GM23338 (cell line): ENCODE measurements at regions not wholly inside any gene's neighbourhood (a gene's known extent, or its start where the extent isn't known, plus 50 kb on each side); places are given as distances from the start of the nearest gene placed in this dataset.
A peak's percentile ranks its signal among the peaks of the same experiment; 100 is the strongest.

Experiments used
- ATAC-seq: fragments of 200-7000 bp; cut with Tn5 transposase; 3 replicates; pipeline ENCODE4 v1.9.1; 2020
- DNase-seq: peaks from one replicate; pipeline ENCODE4 v3.0.0-alpha.2; 2015; ENCODE audit warnings: low spot score
- H2AFZ ChIP-seq: fragments of 200-600 bp; sonication (generic); 2 replicates; pipeline ENCODE4 v1.8.0; 2016; ENCODE audit warnings: antibody characterized with exemption, mild to moderate bottlenecking, moderate library complexity
- H3F3A ChIP-seq: fragments of 200-600 bp; sonication (generic); replicated peaks from 2 replicates; pipeline ENCODE4 v1.8.0; 2017; ENCODE audit warnings: antibody characterized with exemption, mixed run types, low read depth
- H3K27ac ChIP-seq: fragments of 200-600 bp; sonication (generic); 2 replicates; pipeline ENCODE4 v1.6.1; 2016; ENCODE audit warnings: low read depth
- H3K27me3 ChIP-seq: fragments of 200-600 bp; sonication (generic); 2 replicates; pipeline ENCODE4 v1.8.0; 2016; ENCODE audit warnings: mild to moderate bottlenecking, mixed run types, moderate library complexity; ENCODE audit not compliant: insufficient read depth
- H3K36me3 ChIP-seq: fragments of 200-600 bp; sonication (generic); 2 replicates; pipeline ENCODE4 v1.8.0; 2016; ENCODE audit warnings: mild to moderate bottlenecking; ENCODE audit not compliant: insufficient read depth
- H3K4me1 ChIP-seq: fragments of 200-600 bp; sonication (generic); 2 replicates; pipeline ENCODE4 v1.8.0; 2016; ENCODE audit warnings: mild to moderate bottlenecking, moderate library complexity; ENCODE audit not compliant: insufficient read depth
- H3K4me2 ChIP-seq: fragments of 200-600 bp; sonication (generic); 2 replicates; pipeline ENCODE4 v1.7.1; 2017; ENCODE audit warnings: mixed run types
- H3K4me3 ChIP-seq: fragments of 200-600 bp; sonication (generic); 2 replicates; pipeline ENCODE4 v1.6.1; 2016; ENCODE audit warnings: mixed run types
- H3K79me2 ChIP-seq: fragments of 200-600 bp; sonication (generic); replicated peaks from 2 replicates; pipeline ENCODE4 v1.8.0; 2017; ENCODE audit warnings: mild to moderate bottlenecking; ENCODE audit not compliant: insufficient read depth
- H3K9me2 ChIP-seq: fragments of 200-600 bp; sonication (generic); 2 replicates; pipeline ENCODE4 v1.8.0; 2017; ENCODE audit not compliant: insufficient read depth
- H4K20me1 ChIP-seq: fragments of 200-600 bp; sonication (generic); replicated peaks from 2 replicates; pipeline ENCODE4 v1.8.0; 2017; ENCODE audit warnings: mild to moderate bottlenecking; ENCODE audit not compliant: insufficient read depth
- H3K27ac Mint-ChIP-seq: 2 replicates; pipeline ENCODE4 v1.8.0; 2020; ENCODE audit warnings: inconsistent platforms, mild to moderate bottlenecking, moderate library complexity, mixed read lengths
- H3K27me3 Mint-ChIP-seq: 3 replicates; pipeline ENCODE4 v1.8.0; 2022; ENCODE audit warnings: low read depth, mild to moderate bottlenecking, moderate library complexity, mixed read lengths, inconsistent platforms; ENCODE audit not compliant: insufficient read depth, poor library complexity
- H3K36me3 Mint-ChIP-seq: 3 replicates; pipeline ENCODE4 v1.8.0; 2021; ENCODE audit warnings: low read depth, mild to moderate bottlenecking, inconsistent platforms, moderate library complexity, mixed read lengths
- H3K4me1 Mint-ChIP-seq: 3 replicates; pipeline ENCODE4 v1.8.0; 2020; ENCODE audit warnings: mild to moderate bottlenecking, inconsistent platforms, mixed read lengths
- H3K4me3 Mint-ChIP-seq: 3 replicates; pipeline ENCODE4 v1.8.0; 2021; ENCODE audit warnings: moderate library complexity, mild to moderate bottlenecking, inconsistent platforms, mixed read lengths
- H3K9me3 Mint-ChIP-seq: 3 replicates; pipeline ENCODE4 v1.8.0; 2020; ENCODE audit warnings: moderate library complexity, mild to moderate bottlenecking, inconsistent platforms, mixed read lengths
- CREB1 ChIP-seq: fragments of 250-450 bp; sonication (Bioruptor Pico); IDR thresholded peaks from 2 replicates; pipeline ENCODE4 v1.5.0; 2020; ENCODE audit warnings: low read depth, mild to moderate bottlenecking, moderate library complexity
- JUNB ChIP-seq: IDR thresholded peaks from one replicate; pipeline ENCODE4 v1.6.1; 2016; ENCODE audit warnings: antibody characterized with exemption; ENCODE audit not compliant: unreplicated experiment
- NANOG ChIP-seq: IDR thresholded peaks from 2 replicates; pipeline ENCODE4 v1.6.1; 2016; ENCODE audit warnings: antibody characterized with exemption, borderline replicate concordance
- POLR2AphosphoS5 ChIP-seq: IDR thresholded peaks from 2 replicates; pipeline ENCODE4 v1.6.1; 2016; ENCODE audit warnings: antibody characterized with exemption, low read depth
- STAT1 ChIP-seq: IDR thresholded peaks from one replicate; pipeline ENCODE4 v1.6.1; 2016; ENCODE audit warnings: antibody characterized with exemption; ENCODE audit not compliant: unreplicated experiment
- ZNF114 ChIP-seq: fragments of 250-450 bp; sonication (Bioruptor Pico); IDR thresholded peaks from 2 replicates; pipeline ENCODE4 v1.5.0; 2020; ENCODE audit warnings: mild to moderate bottlenecking, moderate library complexity
- TF ChIP-seq, protein P1 (sequence below), 2 experiments: fragments of 200-600 bp in 1 of 2; sonication (generic) in 1 of 2; conservative IDR thresholded peaks; 2 replicates each; pipeline versions ENCODE4 v1.5.1 to v1.6.1; 2016 to 2017; ENCODE audit warnings: antibody characterized with exemption in 2 of 2, low read depth in 2 of 2, mild to moderate bottlenecking in 2 of 2, moderate library complexity in 1 of 2
- TF ChIP-seq, protein P2 (sequence below): IDR thresholded peaks from one replicate; pipeline ENCODE4 v1.6.1; 2018; ENCODE audit warnings: antibody characterized with exemption; ENCODE audit not compliant: unreplicated experiment

DNA sequence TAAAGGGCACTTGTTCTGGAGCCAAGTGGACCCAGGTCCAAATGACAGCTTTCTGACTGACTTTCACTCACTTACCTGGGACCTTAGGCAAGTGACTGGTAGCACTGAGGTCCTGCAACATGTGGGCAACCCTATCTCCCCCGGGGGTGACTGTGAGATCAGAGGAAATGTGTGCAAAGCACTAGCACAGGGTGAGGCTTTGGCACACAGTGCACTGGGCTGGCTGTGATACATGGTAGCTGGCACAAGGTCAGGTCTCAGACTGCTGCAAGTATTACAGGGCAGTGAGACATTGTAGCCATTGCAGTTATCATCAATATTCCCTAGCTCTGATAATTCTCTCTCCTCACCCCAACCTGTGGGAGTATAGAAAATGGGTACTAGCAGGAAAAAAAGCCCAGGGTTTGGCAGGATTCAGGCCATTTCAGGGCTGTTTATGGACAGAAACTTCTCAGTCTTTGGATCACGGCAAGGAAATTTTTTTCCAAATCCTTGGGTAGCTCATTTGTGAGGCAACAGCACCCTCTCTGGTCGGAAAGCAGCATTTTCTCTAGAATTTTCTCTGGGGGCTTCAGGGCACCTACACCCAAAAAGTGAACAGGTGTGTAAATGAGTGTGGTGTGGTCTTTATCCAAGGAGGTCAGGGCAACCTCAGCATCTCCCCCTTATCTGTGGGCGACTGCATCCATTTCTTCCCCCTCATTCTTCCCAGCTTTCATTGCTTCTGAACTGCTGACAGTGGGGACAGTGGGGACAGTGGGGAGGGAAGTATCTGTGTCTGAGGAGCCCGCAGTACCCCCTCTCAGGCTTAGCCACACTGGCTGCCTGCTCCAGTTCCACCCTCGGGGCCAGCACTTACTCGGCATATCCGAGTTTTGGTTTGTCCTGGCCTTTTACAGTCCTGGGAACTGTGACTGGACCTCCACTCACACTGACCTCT is 148.7 kb upstream of the PHACTR3 start:
- H3K4me2 ChIP-seq: no peak overlapping the region
- H3K9me2 ChIP-seq: no peaks in the 10 kb centered on the region; the same call in 1 of the 2 replicates
- no peaks in the 10 kb centered on the region for H3K27me3 ChIP-seq
- H4K20me1 ChIP-seq: no peaks in the 10 kb centered on the region
- DNase-seq: peak; percentile 68
- Mint-ChIP-seq H3K27ac (no peak overlapping the region), H3K27me3 (peaks cover 10% of the 10 kb centered on the region), H3K36me3 (no peaks in the 10 kb centered on the region), H3K4me3 (no peak overlapping the region), H3K9me3 (no peaks in the 10 kb centered on the region), H3K4me1 (peaks cover 18% of the 10 kb centered on the region)
- H3K4me3 ChIP-seq: no peak overlapping the region
- no peaks in the 10 kb centered on the region for H3F3A ChIP-seq
- H3K4me1 ChIP-seq: peaks cover 5% of the 10 kb centered on the region; the same call in 1 of the 2 replicates
- H3K36me3 ChIP-seq: no peaks in the 10 kb centered on the region
- TF ChIP-seq ZNF114: no peak
- TF ChIP-seq, protein P1, sequence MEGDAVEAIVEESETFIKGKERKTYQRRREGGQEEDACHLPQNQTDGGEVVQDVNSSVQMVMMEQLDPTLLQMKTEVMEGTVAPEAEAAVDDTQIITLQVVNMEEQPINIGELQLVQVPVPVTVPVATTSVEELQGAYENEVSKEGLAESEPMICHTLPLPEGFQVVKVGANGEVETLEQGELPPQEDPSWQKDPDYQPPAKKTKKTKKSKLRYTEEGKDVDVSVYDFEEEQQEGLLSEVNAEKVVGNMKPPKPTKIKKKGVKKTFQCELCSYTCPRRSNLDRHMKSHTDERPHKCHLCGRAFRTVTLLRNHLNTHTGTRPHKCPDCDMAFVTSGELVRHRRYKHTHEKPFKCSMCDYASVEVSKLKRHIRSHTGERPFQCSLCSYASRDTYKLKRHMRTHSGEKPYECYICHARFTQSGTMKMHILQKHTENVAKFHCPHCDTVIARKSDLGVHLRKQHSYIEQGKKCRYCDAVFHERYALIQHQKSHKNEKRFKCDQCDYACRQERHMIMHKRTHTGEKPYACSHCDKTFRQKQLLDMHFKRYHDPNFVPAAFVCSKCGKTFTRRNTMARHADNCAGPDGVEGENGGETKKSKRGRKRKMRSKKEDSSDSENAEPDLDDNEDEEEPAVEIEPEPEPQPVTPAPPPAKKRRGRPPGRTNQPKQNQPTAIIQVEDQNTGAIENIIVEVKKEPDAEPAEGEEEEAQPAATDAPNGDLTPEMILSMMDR (conservative IDR thresholded peaks at IDR 0.05; ENCODE audit: low read depth in 2 of 2): peak; percentile 68 to 69
- no peaks in the 10 kb centered on the region for H3K79me2 ChIP-seq
- H2AFZ ChIP-seq: peak overlapping the region; percentile 35; the same call in 1 of the 2 replicates
- no peak overlapping the region for H3K27ac ChIP-seq
- peak; percentile 59 for ATAC-seq

DNA sequence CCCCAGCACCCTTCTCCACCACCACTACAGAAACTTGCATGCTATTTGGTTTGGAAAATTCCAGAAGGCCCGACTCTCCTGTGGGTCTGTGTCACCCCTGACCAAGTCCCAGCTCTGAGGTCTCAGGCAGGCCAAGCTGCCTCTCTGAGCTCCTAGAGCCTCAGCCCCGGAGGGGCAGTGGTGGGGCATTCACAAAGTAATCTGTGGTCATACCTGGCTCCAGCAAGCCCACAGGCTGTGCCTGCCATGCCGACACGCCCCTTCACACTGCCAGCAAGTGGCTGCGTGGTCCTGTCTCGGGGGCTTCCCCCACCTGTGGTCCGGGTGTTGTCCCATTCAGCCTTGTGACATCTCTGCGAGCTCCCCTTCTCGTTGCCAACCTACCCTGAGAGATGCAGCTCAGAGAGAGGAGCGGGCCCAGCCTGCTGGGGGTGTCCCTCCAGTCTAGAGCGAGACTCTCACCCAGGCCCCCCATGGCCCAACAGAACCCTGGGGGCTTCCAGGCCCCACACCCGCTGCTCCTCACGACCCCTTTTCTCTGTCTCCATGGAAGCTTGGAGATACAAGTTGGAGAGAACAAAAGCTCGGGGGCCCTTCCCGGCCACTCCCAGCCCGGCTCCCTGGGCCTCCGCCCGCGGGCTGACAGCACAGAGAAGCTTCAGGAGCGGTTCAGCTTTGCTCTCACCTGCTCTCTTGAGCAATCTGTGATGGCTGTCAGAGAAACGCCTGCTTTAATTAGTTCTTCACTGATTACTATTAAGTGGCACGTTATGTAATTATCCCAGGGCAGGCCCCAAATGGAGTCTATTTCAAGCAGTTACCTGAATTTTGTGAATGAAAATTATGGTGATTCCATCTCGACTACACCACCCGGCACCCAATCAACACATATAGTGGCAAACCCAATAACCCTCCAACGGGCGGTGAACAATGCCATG is 147.7 kb upstream of the PHACTR3 start:
- H3K4me1 Mint-ChIP-seq: peaks cover 19% of the 10 kb centered on the region
- no peaks in the 10 kb centered on the region for H3K9me3 Mint-ChIP-seq
- Histone ChIP-seq H3F3A (no peaks in the 10 kb centered on the region), H3K36me3 (no peaks in the 10 kb centered on the region), H4K20me1 (no peaks in the 10 kb centered on the region), H3K4me2 (no peak overlapping the region), H3K27me3 (no peaks in the 10 kb centered on the region), H3K9me2 (no peaks in the 10 kb centered on the region; the same call in 1 of the 2 replicates), H3K79me2 (no peaks in the 10 kb centered on the region), H3K4me3 (no peak overlapping the region), H2AFZ (no peak overlapping the region), H3K4me1 (peaks cover 5% of the 10 kb centered on the region; the same call in 1 of the 2 replicates), H3K27ac (no peak overlapping the region)
- H3K36me3 Mint-ChIP-seq: no peaks in the 10 kb centered on the region
- no peak for DNase-seq
- H3K27ac Mint-ChIP-seq: no peak overlapping the region
- ATAC-seq: no peak
- TF ChIP-seq, protein P1 (conservative IDR thresholded peaks at IDR 0.05; ENCODE audit: low read depth in 2 of 2): no peak
- TF ChIP-seq CREB1 (CRISPR knock-in tag) (no peak), NANOG (no peak), ZNF114 (no peak), JUNB (no peak), STAT1 (no peak), POLR2AphosphoS5 (no peak)
- TF ChIP-seq, protein P2, sequence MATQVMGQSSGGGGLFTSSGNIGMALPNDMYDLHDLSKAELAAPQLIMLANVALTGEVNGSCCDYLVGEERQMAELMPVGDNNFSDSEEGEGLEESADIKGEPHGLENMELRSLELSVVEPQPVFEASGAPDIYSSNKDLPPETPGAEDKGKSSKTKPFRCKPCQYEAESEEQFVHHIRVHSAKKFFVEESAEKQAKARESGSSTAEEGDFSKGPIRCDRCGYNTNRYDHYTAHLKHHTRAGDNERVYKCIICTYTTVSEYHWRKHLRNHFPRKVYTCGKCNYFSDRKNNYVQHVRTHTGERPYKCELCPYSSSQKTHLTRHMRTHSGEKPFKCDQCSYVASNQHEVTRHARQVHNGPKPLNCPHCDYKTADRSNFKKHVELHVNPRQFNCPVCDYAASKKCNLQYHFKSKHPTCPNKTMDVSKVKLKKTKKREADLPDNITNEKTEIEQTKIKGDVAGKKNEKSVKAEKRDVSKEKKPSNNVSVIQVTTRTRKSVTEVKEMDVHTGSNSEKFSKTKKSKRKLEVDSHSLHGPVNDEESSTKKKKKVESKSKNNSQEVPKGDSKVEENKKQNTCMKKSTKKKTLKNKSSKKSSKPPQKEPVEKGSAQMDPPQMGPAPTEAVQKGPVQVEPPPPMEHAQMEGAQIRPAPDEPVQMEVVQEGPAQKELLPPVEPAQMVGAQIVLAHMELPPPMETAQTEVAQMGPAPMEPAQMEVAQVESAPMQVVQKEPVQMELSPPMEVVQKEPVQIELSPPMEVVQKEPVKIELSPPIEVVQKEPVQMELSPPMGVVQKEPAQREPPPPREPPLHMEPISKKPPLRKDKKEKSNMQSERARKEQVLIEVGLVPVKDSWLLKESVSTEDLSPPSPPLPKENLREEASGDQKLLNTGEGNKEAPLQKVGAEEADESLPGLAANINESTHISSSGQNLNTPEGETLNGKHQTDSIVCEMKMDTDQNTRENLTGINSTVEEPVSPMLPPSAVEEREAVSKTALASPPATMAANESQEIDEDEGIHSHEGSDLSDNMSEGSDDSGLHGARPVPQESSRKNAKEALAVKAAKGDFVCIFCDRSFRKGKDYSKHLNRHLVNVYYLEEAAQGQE: no peak
- peaks cover 10% of the 10 kb centered on the region for H3K27me3 Mint-ChIP-seq
- H3K4me3 Mint-ChIP-seq: no peak overlapping the region
